ENCODE measurements at regions not wholly inside any gene's neighbourhood (a gene's known extent, or its start where the extent isn't known, plus 50 kb on each side); places are given as distances from the start of the nearest gene placed in this dataset.

GRCh38 chr4:136156947-136157346 lies 1375.3 kb downstream of the PCDH18 start:
- H3K4me2 ChIP-seq (ENCODE audit: extremely low read depth, insufficient read depth, low read length): no peak overlapping the region
- no peaks in the 10 kb centered on the region for H3K4me1 ChIP-seq (ENCODE audit: control insufficient read depth, extremely low read depth, insufficient read depth, low read length)
- no peak overlapping the region for H3K4me3 ChIP-seq (replicated peaks in 1 of 4; ENCODE audit: control extremely low read depth in 1 of 4, insufficient read depth in 1 of 4, low read depth in 3 of 4, low read length in 4 of 4)
- no peak for TF ChIP-seq EZH2 (IDR thresholded peaks at IDR 0.05; ENCODE audit: low read length, missing control alignments)
- no peak for TF ChIP-seq CTCF (conservative IDR thresholded peaks at IDR 0.05 in 1 of 2, IDR thresholded peaks at IDR 0.05 in 1 of 2; ENCODE audit: low read depth in 1 of 2, low read length in 2 of 2)
- no peaks in the 10 kb centered on the region for H3K36me3 ChIP-seq (ENCODE audit: control insufficient read depth, insufficient read depth, low read length)
- no peak for DNase-seq (ENCODE audit: low read depth in 2 of 2)
- H4K20me1 ChIP-seq (ENCODE audit: control insufficient read depth, extremely low read depth, insufficient read depth, low read length): no peaks in the 10 kb centered on the region
- H3K9ac ChIP-seq (ENCODE audit: insufficient read depth, low read length): no peak overlapping the region
- no peak overlapping the region for H2AFZ ChIP-seq (ENCODE audit: low read length)
- H3K9me3 ChIP-seq (ENCODE audit: control insufficient read depth, insufficient read depth, low read depth, low read length): no peaks in the 10 kb centered on the region
- no peak overlapping the region for H3K27ac ChIP-seq (ENCODE audit: insufficient read depth, low read length)
- no peaks in the 10 kb centered on the region for H3K79me2 ChIP-seq (ENCODE audit: control insufficient read depth, insufficient read depth, low read length)
- no peaks in the 10 kb centered on the region for H3K27me3 ChIP-seq (ENCODE audit: control insufficient read depth, insufficient read depth, low read length)

- no peak for TF ChIP-seq CTCF (conservative IDR thresholded peaks at IDR 0.05 in 1 of 2, IDR thresholded peaks at IDR 0.05 in 1 of 2; ENCODE audit: low read depth in 1 of 2, low read length in 2 of 2)
- TF ChIP-seq EZH2 (IDR thresholded peaks at IDR 0.05; ENCODE audit: low read length, missing control alignments): no peak
- Histone ChIP-seq H2AFZ (ENCODE audit: low read length) (no peak overlapping the region), H3K4me2 (ENCODE audit: extremely low read depth, insufficient read depth, low read length) (no peak overlapping the region), H4K20me1 (ENCODE audit: control insufficient read depth, extremely low read depth, insufficient read depth, low read length) (no peaks in the 10 kb centered on the region), H3K9ac (ENCODE audit: insufficient read depth, low read length) (no peak overlapping the region), H3K27me3 (ENCODE audit: control insufficient read depth, insufficient read depth, low read length) (no peaks in the 10 kb centered on the region), H3K4me3 (replicated peaks in 1 of 4; ENCODE audit: control extremely low read depth in 1 of 4, insufficient read depth in 1 of 4, low read depth in 3 of 4, low read length in 4 of 4) (no peak overlapping the region), H3K4me1 (ENCODE audit: control insufficient read depth, extremely low read depth, insufficient read depth, low read length) (no peaks in the 10 kb centered on the region), H3K27ac (ENCODE audit: insufficient read depth, low read length) (no peak overlapping the region), H3K79me2 (ENCODE audit: control insufficient read depth, insufficient read depth, low read length) (no peaks in the 10 kb centered on the region), H3K9me3 (ENCODE audit: control insufficient read depth, insufficient read depth, low read depth, low read length) (no peaks in the 10 kb centered on the region), H3K36me3 (ENCODE audit: control insufficient read depth, insufficient read depth, low read length) (no peaks in the 10 kb centered on the region)
- no peak for DNase-seq (ENCODE audit: low read depth in 2 of 2)
Measured at GRCh38 chr4:136150046-136150445, 1382.2 kb downstream of the PCDH18 start.

- no peak for DNase-seq (ENCODE audit: low read depth in 2 of 2)
- Histone ChIP-seq H3K4me3 (replicated peaks in 1 of 4; ENCODE audit: control extremely low read depth in 1 of 4, insufficient read depth in 1 of 4, low read depth in 3 of 4, low read length in 4 of 4) (no peak overlapping the region), H3K9ac (ENCODE audit: insufficient read depth, low read length) (no peak overlapping the region), H3K27ac (ENCODE audit: insufficient read depth, low read length) (no peak overlapping the region), H2AFZ (ENCODE audit: low read length) (no peak overlapping the region), H3K79me2 (ENCODE audit: control insufficient read depth, insufficient read depth, low read length) (no peaks in the 10 kb centered on the region), H3K9me3 (ENCODE audit: control insufficient read depth, insufficient read depth, low read depth, low read length) (no peaks in the 10 kb centered on the region), H3K36me3 (ENCODE audit: control insufficient read depth, insufficient read depth, low read length) (no peaks in the 10 kb centered on the region), H3K4me2 (ENCODE audit: extremely low read depth, insufficient read depth, low read length) (no peak overlapping the region), H3K27me3 (ENCODE audit: control insufficient read depth, insufficient read depth, low read length) (no peaks in the 10 kb centered on the region), H4K20me1 (ENCODE audit: control insufficient read depth, extremely low read depth, insufficient read depth, low read length) (no peaks in the 10 kb centered on the region), H3K4me1 (ENCODE audit: control insufficient read depth, extremely low read depth, insufficient read depth, low read length) (no peaks in the 10 kb centered on the region)
- TF ChIP-seq EZH2 (IDR thresholded peaks at IDR 0.05; ENCODE audit: low read length, missing control alignments) (no peak), CTCF (conservative IDR thresholded peaks at IDR 0.05 in 1 of 2, IDR thresholded peaks at IDR 0.05 in 1 of 2; ENCODE audit: low read depth in 1 of 2, low read length in 2 of 2) (no peak)
Measured at GRCh38 chr4:136136601-136137000, 1395.7 kb downstream of the PCDH18 start.

Measured in fibroblast of lung (primary cell).